Breast epithelium (tissue), 4 donors: ENCODE measurements at regions not wholly inside any gene's neighbourhood (a gene's known extent, or its start where the extent isn't known, plus 50 kb on each side); places are given as distances from the start of the nearest gene placed in this dataset.

Experiments used
- DNase-seq, 2 donors: peaks; one replicate each; pipeline ENCODE4 v3.0.0-alpha.2; 2019; ENCODE audit warnings: low spot score in 2 of 2
- H3K27ac ChIP-seq, 2 donors: fragments of 200-600 bp; sonication (generic) in 1 of 2; one replicate each; pipeline ENCODE4 v1.5.1; 2016 to 2019; ENCODE audit warnings: mild to moderate bottlenecking in 1 of 2
- H3K27me3 ChIP-seq, 2 donors: fragments of 200-600 bp; sonication (generic) in 1 of 2; one replicate each; pipeline versions ENCODE4 v1.5.1 to v1.6.0; 2017 to 2019; ENCODE audit warnings: control low read depth in 1 of 2, mild to moderate bottlenecking in 1 of 2
- H3K36me3 ChIP-seq: fragments of 200-600 bp; one replicate; pipeline ENCODE4 v1.5.1; 2019
- H3K4me1 ChIP-seq, 2 donors: fragments of 200-600 bp; sonication (generic); one replicate each; pipeline ENCODE4 v1.5.1; 2016 to 2019; ENCODE audit warnings: control low read depth in 1 of 2
- H3K4me3 ChIP-seq, 3 donors: fragments of 200-600 bp; sonication (generic); 1 replicate in 2 of 3; 2 replicates in 1 of 3; pipeline ENCODE4 v1.5.1; 2016 to 2019; ENCODE audit warnings: mild to moderate bottlenecking in 3 of 3, moderate library complexity in 2 of 3
- H3K9me3 ChIP-seq, 2 donors: fragments of 200-600 bp; sonication (generic) in 1 of 2; one replicate each; pipeline ENCODE4 v1.5.1; 2016 to 2019; ENCODE audit warnings: control low read depth in 1 of 2
- POLR2A ChIP-seq: fragments of 450-650 bp; IDR thresholded peaks from one replicate; pipeline ENCODE4 v1.6.1; 2016; ENCODE audit warnings: antibody characterized with exemption, mild to moderate bottlenecking, moderate library complexity
- POLR2AphosphoS5 ChIP-seq, 3 donors: sonication (generic); formaldehyde crosslinking; IDR thresholded peaks; one replicate each; pipeline ENCODE4 v1.6.1; 2017; ENCODE audit warnings: antibody characterized with exemption in 3 of 3
- intact Hi-C: fragments of 100-400 bp; cut with DNase I; formaldehyde crosslinking; loops from one replicate; pipeline ENCODE4 v1.15.1; 2023; ENCODE audit warnings: low total_unique reads
- TF ChIP-seq, protein P1 (sequence below), 3 donors: fragments of 450-650 bp; IDR thresholded peaks; one replicate each; pipeline ENCODE4 v1.5.1; 2016 to 2017; ENCODE audit warnings: antibody characterized with exemption in 3 of 3, mild to moderate bottlenecking in 3 of 3, moderate library complexity in 3 of 3

DNA sequence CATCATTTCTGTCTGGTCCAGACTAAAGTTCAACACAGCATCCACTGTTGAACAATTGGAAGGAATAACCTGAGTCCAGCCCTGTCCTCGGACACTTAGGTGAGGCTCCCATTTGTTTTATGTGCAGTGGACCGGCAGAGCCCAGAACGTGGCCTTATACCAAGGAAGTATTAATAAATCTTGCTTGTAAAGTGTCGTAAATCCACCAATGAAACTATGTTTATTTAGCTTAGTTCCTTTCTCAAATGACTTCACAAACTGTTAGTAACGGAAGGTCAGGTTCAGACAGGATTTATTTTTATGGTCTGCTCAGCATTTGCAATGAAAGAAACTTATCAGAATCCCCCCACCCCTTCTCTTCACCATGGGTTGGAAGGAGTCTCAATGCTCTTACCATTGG, 149.5 kb downstream of the PCSK1 start:
- TF ChIP-seq POLR2AphosphoS5 (IDR thresholded peaks at IDR 0.05): no peak
- TF ChIP-seq, protein P1, sequence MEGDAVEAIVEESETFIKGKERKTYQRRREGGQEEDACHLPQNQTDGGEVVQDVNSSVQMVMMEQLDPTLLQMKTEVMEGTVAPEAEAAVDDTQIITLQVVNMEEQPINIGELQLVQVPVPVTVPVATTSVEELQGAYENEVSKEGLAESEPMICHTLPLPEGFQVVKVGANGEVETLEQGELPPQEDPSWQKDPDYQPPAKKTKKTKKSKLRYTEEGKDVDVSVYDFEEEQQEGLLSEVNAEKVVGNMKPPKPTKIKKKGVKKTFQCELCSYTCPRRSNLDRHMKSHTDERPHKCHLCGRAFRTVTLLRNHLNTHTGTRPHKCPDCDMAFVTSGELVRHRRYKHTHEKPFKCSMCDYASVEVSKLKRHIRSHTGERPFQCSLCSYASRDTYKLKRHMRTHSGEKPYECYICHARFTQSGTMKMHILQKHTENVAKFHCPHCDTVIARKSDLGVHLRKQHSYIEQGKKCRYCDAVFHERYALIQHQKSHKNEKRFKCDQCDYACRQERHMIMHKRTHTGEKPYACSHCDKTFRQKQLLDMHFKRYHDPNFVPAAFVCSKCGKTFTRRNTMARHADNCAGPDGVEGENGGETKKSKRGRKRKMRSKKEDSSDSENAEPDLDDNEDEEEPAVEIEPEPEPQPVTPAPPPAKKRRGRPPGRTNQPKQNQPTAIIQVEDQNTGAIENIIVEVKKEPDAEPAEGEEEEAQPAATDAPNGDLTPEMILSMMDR (IDR thresholded peaks at IDR 0.05): no peak
- no peak for TF ChIP-seq POLR2A
- no peak overlapping the region for H3K4me3 ChIP-seq
- no peak for DNase-seq
- intact Hi-C loops: no loop called here
- H3K27me3 ChIP-seq: no peaks in the 10 kb centered on the region
- no peak overlapping the region for H3K27ac ChIP-seq
- H3K36me3 ChIP-seq: no peaks in the 10 kb centered on the region
- H3K4me1 ChIP-seq: no peaks in the 10 kb centered on the region
- H3K9me3 ChIP-seq: no peaks in the 10 kb centered on the region

DNA sequence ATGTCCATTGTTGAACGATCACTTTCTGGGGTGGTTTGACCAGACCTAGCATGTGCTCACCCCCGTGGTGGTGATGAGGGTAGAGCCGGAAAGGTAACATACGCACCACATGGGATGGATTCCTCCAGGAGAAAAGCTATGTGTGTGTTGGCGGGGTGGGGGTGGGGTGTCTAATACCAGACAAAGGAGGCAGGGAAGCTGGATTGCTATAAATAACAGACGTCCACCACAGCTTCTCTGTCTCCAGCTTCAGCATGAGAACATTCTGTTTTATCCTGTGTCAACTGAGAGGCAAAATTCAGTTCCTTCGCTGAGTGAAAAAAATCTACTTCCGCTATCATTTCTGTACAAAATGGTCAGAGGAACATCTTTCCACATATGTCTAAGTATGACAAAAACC, 151.0 kb downstream of the PCSK1 start:
- TF ChIP-seq POLR2AphosphoS5 (IDR thresholded peaks at IDR 0.05) (no peak), POLR2A (no peak)
- TF ChIP-seq, protein P1 (IDR thresholded peaks at IDR 0.05): no peak
- no peak overlapping the region for H3K27ac ChIP-seq
- no peaks in the 10 kb centered on the region for H3K27me3 ChIP-seq
- H3K36me3 ChIP-seq: no peaks in the 10 kb centered on the region
- no peak overlapping the region for H3K4me3 ChIP-seq
- H3K9me3 ChIP-seq: no peaks in the 10 kb centered on the region
- no peaks in the 10 kb centered on the region for H3K4me1 ChIP-seq
- intact Hi-C loops: no loop called here
- no peak for DNase-seq

DNA sequence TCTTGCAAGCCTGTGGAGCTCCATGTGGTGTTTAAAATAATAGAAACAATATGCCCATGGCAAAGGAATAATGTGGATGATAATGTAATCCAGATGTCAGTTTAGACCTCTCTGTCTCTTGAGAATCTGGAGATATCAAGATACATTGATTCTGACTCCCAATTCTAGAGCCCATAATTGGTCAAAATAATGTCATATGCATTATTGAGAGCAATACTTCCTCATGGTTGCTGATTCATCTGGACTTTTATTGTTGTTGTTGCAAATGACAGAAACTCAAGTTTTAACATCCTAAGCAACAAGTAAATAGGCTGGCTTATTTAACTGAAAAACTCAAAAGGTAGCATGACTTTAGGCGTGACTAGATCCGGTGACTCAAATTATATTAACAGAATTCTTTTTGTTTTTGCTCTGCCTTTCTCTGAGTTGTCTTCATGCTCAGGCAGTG, 152.1 kb downstream of the PCSK1 start:
- intact Hi-C loops: no loop called here
- TF ChIP-seq POLR2A (no peak), POLR2AphosphoS5 (IDR thresholded peaks at IDR 0.05) (no peak)
- TF ChIP-seq, protein P1 (IDR thresholded peaks at IDR 0.05): no peak
- no peak overlapping the region for H3K4me3 ChIP-seq
- H3K4me1 ChIP-seq: no peaks in the 10 kb centered on the region
- no peaks in the 10 kb centered on the region for H3K36me3 ChIP-seq
- no peak for DNase-seq
- H3K27me3 ChIP-seq: no peaks in the 10 kb centered on the region
- no peaks in the 10 kb centered on the region for H3K9me3 ChIP-seq
- H3K27ac ChIP-seq: no peak overlapping the region

DNA sequence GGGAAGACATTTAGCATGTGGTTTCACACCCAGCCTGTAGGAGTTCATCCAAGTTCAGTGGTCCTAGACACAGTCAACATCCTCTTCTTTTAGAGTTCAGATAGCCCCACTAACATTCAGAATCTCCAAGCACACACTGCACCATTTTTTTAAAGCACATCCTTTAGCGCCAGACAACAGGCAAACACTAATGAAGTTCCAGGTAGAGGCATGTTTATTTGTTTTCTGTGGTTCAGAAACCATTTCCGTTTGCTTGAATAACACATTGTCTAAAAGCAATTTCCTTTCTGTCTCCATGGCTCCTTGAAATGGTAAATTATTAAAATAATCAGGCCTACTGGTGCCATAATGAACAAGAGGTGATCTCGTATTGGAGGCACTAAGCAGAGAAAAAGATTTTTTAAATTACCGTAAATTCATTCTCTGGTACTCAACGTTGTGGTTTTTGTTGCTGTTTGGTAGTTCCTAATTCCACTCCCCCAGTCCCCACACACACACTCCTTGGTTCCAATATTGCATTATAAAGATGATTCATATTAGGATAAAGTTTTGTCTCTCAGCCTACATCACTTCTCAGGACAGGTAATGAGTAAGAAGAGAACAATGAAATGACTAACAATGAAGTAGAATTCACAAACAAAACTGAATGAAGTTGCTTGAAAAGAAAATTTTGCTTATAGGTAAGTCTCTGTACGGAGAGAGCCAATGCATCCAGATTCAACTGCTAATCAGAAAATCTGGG, 153.1 kb downstream of the PCSK1 start:
- intact Hi-C loops: no loop called here
- TF ChIP-seq POLR2A: no peak
- TF ChIP-seq POLR2AphosphoS5 (IDR thresholded peaks at IDR 0.05): no peak
- TF ChIP-seq, protein P1 (IDR thresholded peaks at IDR 0.05): no peak

DNA sequence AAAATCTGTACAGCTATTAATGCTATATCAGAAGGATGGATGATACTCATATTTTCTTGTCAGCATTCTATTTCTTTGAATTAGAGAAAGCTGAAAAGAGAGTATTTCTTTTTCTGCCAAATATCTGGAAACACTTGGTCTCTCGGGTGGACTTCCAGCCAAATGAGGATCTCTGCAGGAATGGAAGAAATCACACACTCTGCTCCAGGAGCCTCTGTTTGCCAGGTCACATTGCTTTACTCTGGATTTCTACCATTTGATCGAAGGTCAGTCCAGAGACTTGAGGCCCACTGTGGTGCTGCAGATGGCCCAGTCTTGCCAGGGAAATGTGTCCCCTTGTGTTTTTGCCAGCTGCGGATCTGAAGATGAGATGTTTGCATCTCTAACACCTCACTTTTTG, 154.1 kb downstream of the PCSK1 start:
- Histone ChIP-seq H3K27me3 (no peaks in the 10 kb centered on the region), H3K4me1 (no peaks in the 10 kb centered on the region), H3K36me3 (no peaks in the 10 kb centered on the region), H3K9me3 (no peaks in the 10 kb centered on the region), H3K4me3 (no peak overlapping the region), H3K27ac (no peak overlapping the region)
- TF ChIP-seq, protein P1 (IDR thresholded peaks at IDR 0.05): no peak
- no peak for DNase-seq
- intact Hi-C loops: no loop called here

More for the DNA sequence above, 153.1 kb downstream of the PCSK1 start:
- H3K9me3 ChIP-seq: no peaks in the 10 kb centered on the region
- DNase-seq: no peak
- H3K4me1 ChIP-seq: no peaks in the 10 kb centered on the region
- no peaks in the 10 kb centered on the region for H3K36me3 ChIP-seq
- no peak overlapping the region for H3K27ac ChIP-seq
- no peaks in the 10 kb centered on the region for H3K27me3 ChIP-seq
- H3K4me3 ChIP-seq: no peak overlapping the region
